K562 (cell line): ENCODE measurements at regions not wholly inside any gene's neighbourhood (a gene's known extent, or its start where the extent isn't known, plus 50 kb on each side); places are given as distances from the start of the nearest gene placed in this dataset.

Experiments used
- ATAC-seq: fragments of 200-7000 bp; cut with Tn5 transposase; 3 replicates; pipeline ENCODE4 v1.9.1; 2020; ENCODE audit warnings: moderate library complexity
- BruUV-seq: library from RNA; stranded (reverse); fragments of 400-500 nt; replicated peaks from 2 replicates; lab custom pipeline; 2021; lab: Mats Ljungman, UMichigan
- CTCF ChIA-PET: fragments of 300-600 bp; formaldehyde crosslinking; extraction: SDS; loops from one replicate; lab custom pipeline; 2021; ENCODE audit warnings: low intra/inter-chr PET ratio; lab: Yijun Ruan, JAX
- POLR2A ChIA-PET: fragments of 300-600, 350-650 bp; sonication (Branson Sonifier 250); formaldehyde crosslinking; extraction: SDS; loops from one replicate; lab custom pipeline; 2021; ENCODE audit warnings: antibody characterized with exemption, inconsistent platforms; lab: Yijun Ruan, JAX
- DNase-seq, 4 experiments: peaks; one replicate each; pipeline versions ENCODE4 v3.0.0 to v3.0.0-alpha.2; 2011 to 2018; ENCODE audit warnings: low spot score in 3 of 4, mixed read lengths in 3 of 4; ENCODE audit errors: extremely low read depth in 1 of 4
- FAIRE-seq: peaks from 2 replicates; lab custom pipeline; 2011; peaks lifted over from hg19 to GRCh38; lab: Jason Lieb, UNC
- H2AFZ ChIP-seq: 2 replicates; pipeline ENCODE4 v1.6.0; 2011; ENCODE audit warnings: low read depth, low read length, control low read depth, inconsistent platforms
- H3K27ac ChIP-seq: fragments of 200-600 bp; 3 replicates; pipeline ENCODE4 v1.8.0; 2011; ENCODE audit warnings: low read depth, mild to moderate bottlenecking, control low read depth, inconsistent platforms, low read length, moderate library complexity, mixed read lengths; ENCODE audit errors: extremely low read depth
- H3K27me3 ChIP-seq, 2 experiments: fragments of 300-600 bp in 1 of 2; 2 replicates in 1 of 2; 3 replicates in 1 of 2; pipeline versions ENCODE4 v1.6.0 to v1.8.0; 2011; ENCODE audit warnings: inconsistent platforms in 2 of 2, low read length in 2 of 2, mild to moderate bottlenecking in 1 of 2, mixed read lengths in 1 of 2, moderate library complexity in 1 of 2; ENCODE audit not compliant: control insufficient read depth in 2 of 2, insufficient read depth in 2 of 2
- H3K36me3 ChIP-seq: fragments of 300-600 bp; 3 replicates; pipeline ENCODE4 v1.8.0; 2011; ENCODE audit warnings: mild to moderate bottlenecking, low read length, inconsistent platforms; ENCODE audit not compliant: control insufficient read depth, insufficient read depth
- H3K4me1 ChIP-seq, 2 experiments: fragments of 200-600 bp in 1 of 2; replicated peaks in 1 of 2; 2 replicates in 1 of 2; 3 replicates in 1 of 2; pipeline versions ENCODE4 v1.5.1 to v1.8.0; 2011; ENCODE audit warnings: inconsistent platforms in 2 of 2, low read length in 2 of 2, mild to moderate bottlenecking in 1 of 2, mixed read lengths in 1 of 2, moderate library complexity in 1 of 2; ENCODE audit not compliant: control insufficient read depth in 2 of 2, insufficient read depth in 2 of 2
- H3K4me2 ChIP-seq: 2 replicates; pipeline ENCODE4 v1.6.1; 2011; ENCODE audit warnings: low read length, control low read depth, inconsistent platforms, mixed read lengths; ENCODE audit not compliant: insufficient read depth
- H3K4me3 ChIP-seq: fragments of 200-600 bp; sonication (generic), shearing (Covaris generic); 2 replicates; pipeline ENCODE4 v1.5.1; 2016; ENCODE audit warnings: control low read depth, inconsistent platforms
- H3K79me2 ChIP-seq: fragments of 200-600 bp; 3 replicates; pipeline ENCODE4 v1.8.0; 2011; ENCODE audit warnings: low read length, inconsistent platforms; ENCODE audit not compliant: control insufficient read depth, insufficient read depth
- H3K9ac ChIP-seq, 2 experiments: 2 replicates each; pipeline versions ENCODE4 v1.6.0 to v1.6.1; 2011; ENCODE audit warnings: low read depth in 2 of 2, low read length in 2 of 2, control low read depth in 1 of 2, inconsistent platforms in 1 of 2, mild to moderate bottlenecking in 1 of 2, mixed read lengths in 1 of 2; ENCODE audit not compliant: insufficient read depth in 1 of 2
- H3K9me1 ChIP-seq: one replicate; pipeline ENCODE4 v1.6.0; 2011; ENCODE audit warnings: inconsistent platforms, mild to moderate bottlenecking, low read length, moderate library complexity; ENCODE audit not compliant: control insufficient read depth, insufficient read depth
- H3K9me3 ChIP-seq: replicated peaks from 2 replicates; pipeline ENCODE4 v1.5.1; 2011; ENCODE audit warnings: low read depth, low read length, inconsistent platforms; ENCODE audit not compliant: control insufficient read depth, insufficient read depth
- H4K20me1 ChIP-seq: replicated peaks from 2 replicates; pipeline ENCODE4 v1.6.1; 2011; ENCODE audit warnings: low read length, inconsistent platforms, mixed read lengths; ENCODE audit not compliant: control insufficient read depth, insufficient read depth
- ARID2 ChIP-seq: fragments of 450-650 bp; IDR thresholded peaks from 2 replicates; pipeline ENCODE4 v1.6.1; 2017; ENCODE audit warnings: antibody characterized with exemption, mild to moderate bottlenecking
- POLR3G ChIP-seq: IDR thresholded peaks from 2 replicates; pipeline ENCODE4 v1.6.1; 2011; ENCODE audit not compliant: insufficient read length, insufficient replicate concordance; ENCODE audit errors: extremely low read depth
- RBM25 ChIP-seq: fragments of 200-400 bp; formaldehyde crosslinking; IDR thresholded peaks from 2 replicates; pipeline ENCODE4 v1.6.1; 2018; ENCODE audit warnings: low read length, low read depth, moderate library complexity; ENCODE audit not compliant: severe bottlenecking
- TCF7 ChIP-seq: sonication (generic); IDR thresholded peaks from 2 replicates; pipeline ENCODE4 v1.6.1; 2016; ENCODE audit warnings: antibody characterized with exemption, borderline replicate concordance
- ZNF146 ChIP-seq: IDR thresholded peaks from one replicate; pipeline ENCODE4 v1.6.1; 2018; ENCODE audit warnings: missing compliant biosample characterization; ENCODE audit not compliant: unreplicated experiment
- ZNF583 ChIP-seq: fragments of 250-450 bp; sonication (Bioruptor Pico); IDR thresholded peaks from 2 replicates; pipeline ENCODE4 v1.4.0; 2020
- ZNF584 ChIP-seq: fragments of 200-800 bp; sonication (Bioruptor generic); IDR thresholded peaks from 2 replicates; pipeline ENCODE4 v1.6.1; 2016; ENCODE audit warnings: low read depth, mild to moderate bottlenecking, missing genetic modification characterization, missing compliant biosample characterization
- WGBS: fragments of 100-300 bp; shearing (Covaris generic); methylation state at CpG from one replicate; pipeline ENCODE4 v1.1.6; 2016; ENCODE audit warnings: low coverage, mixed read lengths; ENCODE audit not compliant: insufficient coverage; ENCODE audit errors: missing lambda C conversion rate; 5-methylcytosine and 5-hydroxymethylcytosine counted together
- in situ Hi-C: fragments of 300-500 bp; cut with MboI; formaldehyde crosslinking; loops from 4 replicates; pipeline ENCODE4 v1.15.0; 2018; ENCODE audit warnings: inconsistent platforms, mixed read lengths
- intact Hi-C: fragments of 100-400 bp; cut with micrococcal nuclease; formaldehyde crosslinking; loops from 2 replicates; pipeline ENCODE4 v1.14.2; 2022

DNA sequence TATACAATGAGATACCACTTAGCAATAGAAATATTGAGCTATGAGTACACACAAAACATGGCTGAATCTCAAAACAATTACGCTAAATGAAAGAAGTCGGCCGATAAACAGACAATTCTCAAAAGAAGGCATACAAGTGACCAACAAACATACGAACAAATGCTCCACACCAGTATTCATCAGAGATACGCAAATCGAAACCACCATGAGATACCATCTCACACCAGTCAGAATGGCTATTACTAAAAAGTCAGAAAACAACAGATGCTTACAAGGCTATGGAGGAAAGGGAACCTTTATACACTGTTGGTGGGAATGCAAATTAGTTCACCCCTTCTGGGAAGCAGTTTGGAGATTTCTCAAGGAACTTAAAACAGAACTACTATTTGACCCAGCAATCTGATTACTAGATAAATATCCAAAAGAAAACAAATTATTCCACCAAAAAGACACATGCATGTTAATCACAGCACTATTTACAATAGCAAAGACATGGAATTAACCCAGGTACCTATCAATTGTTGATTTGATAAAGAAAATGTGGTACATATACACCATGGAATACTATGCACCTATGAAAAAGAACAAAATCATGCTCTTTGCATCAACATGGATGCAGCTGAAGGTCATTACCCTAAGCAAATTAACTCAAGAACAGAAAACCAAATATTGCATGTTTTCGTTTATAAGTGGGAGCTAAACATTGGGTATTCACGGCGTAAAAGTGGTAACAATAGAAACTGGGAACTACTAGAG, 90.9 kb upstream of the GRAMD1B start:
- DNase-seq = no peak
- no peaks in the 10 kb centered on the region for H3K36me3 ChIP-seq
- no peaks in the 10 kb centered on the region for H3K4me1 ChIP-seq
- H2AFZ ChIP-seq = no peak overlapping the region
- ATAC-seq = no peak
- H3K4me2 ChIP-seq = no peak overlapping the region
- no TSS peak for BruUV-seq
- intact Hi-C loops (no loop called here), in situ Hi-C loops (no loop called here)
- H3K9me3 ChIP-seq = no peaks in the 10 kb centered on the region
- H3K4me3 ChIP-seq = no peak overlapping the region
- 6% methylated on average over 9 of the region's 9 CpGs for WGBS
- TF ChIP-seq POLR3G (no peak), TCF7 (no peak), ZNF146 (peak; percentile 76), RBM25 (peak; percentile 32)
- no peaks in the 10 kb centered on the region for H4K20me1 ChIP-seq
- CTCF ChIA-PET = no interaction called here
- FAIRE-seq = no peak
- H3K27me3 ChIP-seq = no peaks in the 10 kb centered on the region
- H3K9me1 ChIP-seq = no peaks in the 10 kb centered on the region
- no peak overlapping the region for H3K9ac ChIP-seq
- no peak overlapping the region for H3K27ac ChIP-seq
- POLR2A ChIA-PET = no interaction called here
- no peaks in the 10 kb centered on the region for H3K79me2 ChIP-seq

GRCh38 chr11:123338266-123338800, 91.7 kb upstream of the GRAMD1B start:
- POLR2A ChIA-PET = no interaction called here
- in situ Hi-C loops (no loop called here), intact Hi-C loops (no loop called here)
- Histone ChIP-seq H3K9ac (no peak overlapping the region), H3K27ac (no peak overlapping the region), H3K4me1 (no peaks in the 10 kb centered on the region), H4K20me1 (no peaks in the 10 kb centered on the region), H2AFZ (no peak overlapping the region), H3K79me2 (no peaks in the 10 kb centered on the region), H3K27me3 (no peaks in the 10 kb centered on the region), H3K9me3 (no peaks in the 10 kb centered on the region), H3K9me1 (no peaks in the 10 kb centered on the region), H3K4me2 (no peak overlapping the region), H3K4me3 (no peak overlapping the region), H3K36me3 (no peaks in the 10 kb centered on the region)
- CTCF ChIA-PET = no interaction called here
- 0% methylated on average over 6 of the region's 6 CpGs for WGBS
- no peak for ATAC-seq
- TF ChIP-seq ZNF583 (no peak), ARID2 (no peak), ZNF584 (CRISPR knock-in tag) (no peak)
- no peak for DNase-seq
- no peak for FAIRE-seq
- BruUV-seq = no TSS peak
